GM12865 (cell line): ENCODE measurements at regions not wholly inside any gene's neighbourhood (a gene's known extent, or its start where the extent isn't known, plus 50 kb on each side); places are given as distances from the start of the nearest gene placed in this dataset.
"Not testable (repeated sequence)": the region's sequence is repeated elsewhere in the genome, so short reads cannot be mapped to it uniquely, and the experiment has no call there.

Source experiments
- DNase-seq: peaks from one replicate; pipeline ENCODE4 v3.0.0; 2010; ENCODE audit warnings: low read depth
- H3K4me3 ChIP-seq: 2 replicates; pipeline ENCODE4 v1.5.1; 2011; ENCODE audit warnings: mild to moderate bottlenecking, low read depth, low read length, control low read depth
- CTCF ChIP-seq: IDR thresholded peaks from 2 replicates; pipeline ENCODE4 v1.5.1; 2011; ENCODE audit warnings: low read length, control low read depth, low read depth, inconsistent platforms; ENCODE audit not compliant: insufficient read depth; ENCODE audit errors: missing control alignments

- no peak for TF ChIP-seq CTCF
- H3K4me3 ChIP-seq: no peak overlapping the region
- DNase-seq: no peak
These were observed 1067.2 kb downstream of the TMTC2 start for GRCh38 chr12:83753904-83754303.

DNA sequence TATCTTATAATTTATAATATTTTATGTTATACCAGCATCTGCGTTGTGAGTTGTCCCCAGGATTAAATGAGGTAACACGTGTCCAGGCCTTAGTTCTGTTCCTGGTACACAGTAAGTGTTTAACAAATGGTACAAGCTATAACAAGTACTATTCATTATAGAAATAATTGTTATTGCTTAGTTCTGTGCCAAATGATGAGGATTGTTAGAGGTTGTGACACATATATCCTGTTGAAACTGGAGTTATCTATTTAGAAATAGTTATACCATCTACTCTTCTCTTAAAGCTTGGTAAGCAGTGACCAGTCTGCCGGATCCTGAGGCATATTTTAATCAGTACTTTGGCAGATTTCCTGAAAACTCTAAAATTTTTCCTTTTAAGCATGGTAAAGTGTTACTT is 1066.5 kb downstream of the TMTC2 start:
- no peak for DNase-seq
- no peak overlapping the region for H3K4me3 ChIP-seq
- no peak for TF ChIP-seq CTCF

DNA sequence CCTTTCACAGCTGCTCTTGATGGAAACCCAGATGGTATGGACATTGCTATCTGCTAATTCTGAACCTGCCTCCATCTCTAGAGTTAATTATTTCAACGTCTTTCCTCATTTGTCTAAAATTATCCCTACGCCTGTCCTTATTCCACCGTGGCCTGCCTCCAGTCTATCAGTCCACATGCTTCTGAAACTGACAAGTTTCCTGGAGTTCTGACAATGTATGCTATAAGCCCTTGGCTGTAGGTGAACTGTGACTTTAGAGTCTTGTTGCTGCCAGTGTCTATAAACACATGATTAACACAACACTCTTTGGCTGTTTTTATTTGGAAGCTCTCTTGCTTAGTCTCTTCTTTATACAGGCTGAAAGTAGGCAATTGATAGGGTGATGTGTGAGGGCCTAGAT is 1052.9 kb downstream of the TMTC2 start:
- H3K4me3 ChIP-seq: no peak overlapping the region
- DNase-seq: no peak
- TF ChIP-seq CTCF: no peak

DNA sequence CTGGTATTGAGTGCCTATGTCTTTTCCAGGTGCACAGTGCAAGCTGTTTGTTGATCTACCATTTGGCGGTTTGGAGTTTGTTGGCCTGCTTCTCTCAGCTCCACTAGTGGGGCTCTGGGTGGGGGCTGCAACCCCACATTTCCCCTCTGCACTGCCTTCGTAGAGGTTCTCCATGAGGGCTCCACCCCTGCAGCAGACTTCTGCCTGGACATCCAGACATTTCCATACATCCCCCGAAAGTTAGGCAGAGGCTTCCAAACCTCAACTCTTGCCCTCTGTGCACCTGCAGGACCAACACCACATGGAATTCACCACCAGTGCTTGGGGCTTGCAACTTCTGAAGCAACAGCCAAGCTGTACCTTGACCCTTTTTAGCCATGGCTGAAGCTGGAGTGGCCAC is 1024.1 kb downstream of the TMTC2 start:
- H3K4me3 ChIP-seq: no peak overlapping the region
- DNase-seq: no peak
- TF ChIP-seq CTCF: no peak

DNA sequence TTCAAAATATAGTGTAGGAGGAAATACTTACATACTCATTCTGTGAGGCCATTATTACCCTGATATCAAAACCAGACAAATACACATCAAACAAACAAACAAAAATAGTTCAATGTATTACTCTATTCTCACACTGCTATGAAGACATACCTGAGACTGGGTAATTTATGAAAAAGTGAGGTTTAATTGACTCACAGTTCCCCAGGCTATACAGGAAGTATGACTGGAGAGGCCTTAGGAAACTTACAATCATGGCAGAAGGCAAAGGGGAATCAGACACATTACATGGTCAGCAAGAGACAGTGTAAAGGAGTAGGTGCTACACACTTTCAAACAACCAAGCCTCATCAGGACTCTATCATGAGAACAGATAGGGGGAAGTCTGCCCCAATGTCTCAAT is 1023.2 kb downstream of the TMTC2 start:
- DNase-seq: no peak
- H3K4me3 ChIP-seq: no peak overlapping the region
- no peak for TF ChIP-seq CTCF

DNA sequence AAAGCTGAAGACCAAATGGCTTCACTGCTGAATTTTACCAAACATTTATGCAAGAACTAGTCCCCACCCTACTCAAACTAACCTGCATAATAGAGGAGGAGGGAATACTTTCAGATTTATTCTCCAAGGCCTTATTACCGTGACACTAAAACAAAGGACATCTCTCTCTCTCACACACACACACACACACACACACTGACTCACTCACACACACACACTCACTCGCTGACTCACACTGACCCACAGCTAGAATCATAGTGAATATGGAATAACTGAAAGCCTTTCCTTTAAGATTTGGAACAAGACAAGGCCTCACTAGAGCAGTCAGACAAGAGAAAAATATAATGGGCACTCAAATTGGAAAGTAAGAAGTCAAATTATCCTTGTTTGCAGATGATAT is 1014.1 kb downstream of the TMTC2 start:
- H3K4me3 ChIP-seq: no peak overlapping the region
- no peak for DNase-seq
- no peak for TF ChIP-seq CTCF

DNA sequence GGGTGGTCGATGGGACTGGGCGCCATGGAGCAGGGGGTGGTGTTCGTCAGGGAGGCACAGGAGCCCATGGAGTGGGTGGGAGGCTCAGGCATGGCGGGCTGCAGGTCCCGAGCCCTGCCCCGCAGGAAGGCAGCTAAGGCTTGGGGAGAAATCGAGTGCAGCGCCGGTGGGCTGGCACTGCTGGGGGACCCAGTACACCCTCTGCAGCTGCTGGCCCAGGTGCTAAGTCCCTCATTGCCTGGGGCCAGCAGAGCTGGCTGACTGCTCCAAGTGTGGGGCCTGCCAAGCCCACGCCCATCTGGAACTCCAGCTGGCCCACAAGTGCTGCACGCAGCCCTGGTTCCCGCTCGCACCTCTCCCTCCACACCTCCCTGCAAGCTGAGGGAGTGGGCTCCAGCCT is 1009.6 kb downstream of the TMTC2 start:
- not testable (repeated sequence) for H3K4me3 ChIP-seq, DNase-seq

- H3K4me3 ChIP-seq: no peak overlapping the region
- no peak for TF ChIP-seq CTCF
- no peak for DNase-seq
These were observed 1005.0 kb downstream of the TMTC2 start for GRCh38 chr12:83691730-83692129.
